GM12878 (cell line): ENCODE measurements at regions not wholly inside any gene's neighbourhood (a gene's known extent, or its start where the extent isn't known, plus 50 kb on each side); places are given as distances from the start of the nearest gene placed in this dataset.

Source experiments
- CBFB ChIP-seq: IDR thresholded peaks from 2 replicates; pipeline ENCODE4 v1.6.1; 2016; ENCODE audit warnings: antibody characterized with exemption, low read depth
- EZH2 ChIP-seq: IDR thresholded peaks from 2 replicates; pipeline ENCODE4 v1.6.1; 2012; ENCODE audit warnings: low read depth, mild to moderate bottlenecking, control low read depth, inconsistent platforms, low read length, borderline replicate concordance; ENCODE audit not compliant: control insufficient read depth
- POLR2AphosphoS2 ChIP-seq: IDR thresholded peaks from 2 replicates; pipeline ENCODE4 v1.6.1; 2011; ENCODE audit warnings: low read depth, mild to moderate bottlenecking, low read length, improper control_type of control experiment, moderate library complexity
- POLR2AphosphoS5 ChIP-seq: IDR thresholded peaks from 2 replicates; pipeline ENCODE4 v1.6.1; 2011; ENCODE audit warnings: mild to moderate bottlenecking, low read length, inconsistent platforms
- RAD21 ChIP-seq: IDR thresholded peaks from 2 replicates; pipeline ENCODE4 v1.6.1; 2011; ENCODE audit warnings: mild to moderate bottlenecking, low read depth, low read length, moderate library complexity; ENCODE audit not compliant: insufficient read depth
- RBBP5 ChIP-seq: fragments of 200-600 bp; sonication (generic); conservative IDR thresholded peaks from 2 replicates; pipeline ENCODE4 v1.6.1; 2016
- ZNF24 ChIP-seq: fragments of 450-650 bp; IDR thresholded peaks from 2 replicates; pipeline ENCODE4 v1.6.1; 2017; ENCODE audit warnings: antibody characterized with exemption, mild to moderate bottlenecking
- TF ChIP-seq, protein P1 (sequence below): fragments of 450-650 bp; IDR thresholded peaks from 2 replicates; pipeline ENCODE4 v1.6.1; 2016; ENCODE audit warnings: mild to moderate bottlenecking, moderate library complexity, borderline replicate concordance
- TF ChIP-seq, protein P2 (sequence below): IDR thresholded peaks from 2 replicates; pipeline ENCODE4 v1.6.1; 2011; ENCODE audit warnings: low read depth, mild to moderate bottlenecking, low read length, moderate library complexity, borderline replicate concordance; ENCODE audit errors: extremely low read depth

DNA sequence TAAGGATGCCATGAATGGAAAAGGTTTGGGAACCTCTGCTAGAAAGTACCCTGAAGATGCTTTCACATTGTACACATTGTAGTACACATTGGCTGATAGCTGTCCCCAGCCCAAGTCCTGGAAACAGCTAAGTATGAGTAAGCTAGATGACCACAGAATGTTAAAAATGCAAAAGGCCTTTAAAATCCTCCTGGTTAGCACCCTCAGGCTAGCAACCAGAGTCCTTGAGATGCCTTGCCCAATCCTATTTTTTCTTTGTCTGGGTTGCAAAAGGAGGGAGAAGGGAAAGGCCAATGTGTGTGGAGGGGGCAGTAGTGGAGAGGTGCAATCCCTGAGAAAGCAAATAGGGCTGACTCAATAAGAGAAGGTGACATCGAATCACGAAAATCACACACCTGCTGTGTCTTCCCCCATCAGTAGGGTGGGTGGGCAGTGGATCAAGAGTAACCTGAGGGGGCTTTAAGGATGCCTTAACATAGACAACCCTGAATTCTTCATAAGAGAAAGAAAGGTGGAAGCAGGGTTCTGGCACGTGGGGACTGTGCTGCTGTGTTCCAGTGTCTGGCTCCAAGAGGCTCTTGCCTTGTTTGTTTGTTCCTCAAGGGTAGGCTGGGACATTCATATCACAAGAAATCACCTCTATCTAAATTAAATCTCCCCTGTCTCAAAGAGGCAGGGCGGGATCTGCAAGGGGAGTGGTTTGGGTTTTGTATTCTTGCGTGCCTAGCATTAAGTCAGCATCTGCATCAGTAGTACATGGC lies 266.2 kb upstream of the PLXNA2 start:
- TF ChIP-seq, protein P1, sequence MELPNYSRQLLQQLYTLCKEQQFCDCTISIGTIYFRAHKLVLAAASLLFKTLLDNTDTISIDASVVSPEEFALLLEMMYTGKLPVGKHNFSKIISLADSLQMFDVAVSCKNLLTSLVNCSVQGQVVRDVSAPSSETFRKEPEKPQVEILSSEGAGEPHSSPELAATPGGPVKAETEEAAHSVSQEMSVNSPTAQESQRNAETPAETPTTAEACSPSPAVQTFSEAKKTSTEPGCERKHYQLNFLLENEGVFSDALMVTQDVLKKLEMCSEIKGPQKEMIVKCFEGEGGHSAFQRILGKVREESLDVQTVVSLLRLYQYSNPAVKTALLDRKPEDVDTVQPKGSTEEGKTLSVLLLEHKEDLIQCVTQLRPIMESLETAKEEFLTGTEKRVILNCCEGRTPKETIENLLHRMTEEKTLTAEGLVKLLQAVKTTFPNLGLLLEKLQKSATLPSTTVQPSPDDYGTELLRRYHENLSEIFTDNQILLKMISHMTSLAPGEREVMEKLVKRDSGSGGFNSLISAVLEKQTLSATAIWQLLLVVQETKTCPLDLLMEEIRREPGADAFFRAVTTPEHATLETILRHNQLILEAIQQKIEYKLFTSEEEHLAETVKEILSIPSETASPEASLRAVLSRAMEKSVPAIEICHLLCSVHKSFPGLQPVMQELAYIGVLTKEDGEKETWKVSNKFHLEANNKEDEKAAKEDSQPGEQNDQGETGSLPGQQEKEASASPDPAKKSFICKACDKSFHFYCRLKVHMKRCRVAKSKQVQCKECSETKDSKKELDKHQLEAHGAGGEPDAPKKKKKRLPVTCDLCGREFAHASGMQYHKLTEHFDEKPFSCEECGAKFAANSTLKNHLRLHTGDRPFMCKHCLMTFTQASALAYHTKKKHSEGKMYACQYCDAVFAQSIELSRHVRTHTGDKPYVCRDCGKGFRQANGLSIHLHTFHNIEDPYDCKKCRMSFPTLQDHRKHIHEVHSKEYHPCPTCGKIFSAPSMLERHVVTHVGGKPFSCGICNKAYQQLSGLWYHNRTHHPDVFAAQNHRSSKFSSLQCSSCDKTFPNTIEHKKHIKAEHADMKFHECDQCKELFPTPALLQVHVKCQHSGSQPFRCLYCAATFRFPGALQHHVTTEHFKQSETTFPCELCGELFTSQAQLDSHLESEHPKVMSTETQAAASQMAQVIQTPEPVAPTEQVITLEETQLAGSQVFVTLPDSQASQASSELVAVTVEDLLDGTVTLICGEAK = no peak
- TF ChIP-seq RAD21 (no peak), POLR2AphosphoS5 (no peak), RBBP5 (no peak), ZNF24 (no peak), POLR2AphosphoS2 (no peak), CBFB (no peak), EZH2 (no peak)
- TF ChIP-seq, protein P2, sequence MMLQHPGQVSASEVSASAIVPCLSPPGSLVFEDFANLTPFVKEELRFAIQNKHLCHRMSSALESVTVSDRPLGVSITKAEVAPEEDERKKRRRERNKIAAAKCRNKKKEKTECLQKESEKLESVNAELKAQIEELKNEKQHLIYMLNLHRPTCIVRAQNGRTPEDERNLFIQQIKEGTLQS = no peak
